Endothelial cell of umbilical vein (primary cell): ENCODE measurements at regions not wholly inside any gene's neighbourhood (a gene's known extent, or its start where the extent isn't known, plus 50 kb on each side); places are given as distances from the start of the nearest gene placed in this dataset.

Experiments used
- BruUV-seq: library from RNA; stranded (reverse); fragments of 400-500 nt; replicated peaks from 2 replicates; lab custom pipeline; 2021; lab: Mats Ljungman, UMichigan
- CTCF ChIA-PET: fragments of 300-600, 350-600 bp; sonication (Branson Sonifier 250); formaldehyde crosslinking; loops from one replicate; lab custom pipeline; 2021; ENCODE audit warnings: antibody characterized with exemption, inconsistent platforms; lab: Charles Lee
- POLR2A ChIA-PET: fragments of 300-600, 350-600 bp; sonication (Branson Sonifier 250); formaldehyde crosslinking; loops from one replicate; lab custom pipeline; 2021; ENCODE audit warnings: antibody characterized with exemption, inconsistent platforms; lab: Charles Lee
- DNase-seq: peaks from one replicate; pipeline ENCODE4 v3.0.0-alpha.2; 2011; ENCODE audit warnings: low read depth, low spot score
- FAIRE-seq: peaks from 2 replicates; lab custom pipeline; 2011; peaks lifted over from hg19 to GRCh38; lab: Jason Lieb, UNC
- H2AFZ ChIP-seq: 2 replicates; pipeline ENCODE4 v1.6.0; 2012; ENCODE audit warnings: low read depth, low read length, control low read depth, inconsistent platforms
- H3K27ac ChIP-seq: 2 replicates; pipeline ENCODE4 v1.5.1; 2011; ENCODE audit warnings: low read depth, mild to moderate bottlenecking, control low read depth, low read length, moderate library complexity; ENCODE audit not compliant: insufficient read depth
- H3K27me3 ChIP-seq, 2 experiments: 2 replicates each; pipeline versions ENCODE4 v1.6.0 to v1.6.1; 2011; ENCODE audit warnings: low read length in 2 of 2, mixed read lengths in 1 of 2; ENCODE audit not compliant: control insufficient read depth in 2 of 2, insufficient read depth in 2 of 2
- H3K36me3 ChIP-seq, 2 experiments: 2 replicates in 1 of 2; 3 replicates in 1 of 2; pipeline ENCODE4 v1.5.1; 2011; ENCODE audit warnings: low read length in 2 of 2, mild to moderate bottlenecking in 1 of 2, moderate library complexity in 1 of 2; ENCODE audit not compliant: control insufficient read depth in 2 of 2, insufficient read depth in 2 of 2; ENCODE audit errors: extremely low read depth in 1 of 2
- H3K4me1 ChIP-seq: 3 replicates; pipeline ENCODE4 v1.5.1; 2011; ENCODE audit warnings: mild to moderate bottlenecking, low read length; ENCODE audit not compliant: control insufficient read depth, insufficient read depth; ENCODE audit errors: extremely low read depth
- H3K4me2 ChIP-seq: 2 replicates; pipeline ENCODE4 v1.6.1; 2011; ENCODE audit warnings: low read length, control low read depth, mixed read lengths; ENCODE audit not compliant: insufficient read depth
- H3K4me3 ChIP-seq, 3 experiments: fragments of 200-600 bp in 1 of 3; sonication (generic), shearing (Covaris generic) in 1 of 3; replicated peaks in 1 of 3; 2 replicates each; pipeline ENCODE4 v1.5.1; 2011 to 2016; ENCODE audit warnings: control low read depth in 3 of 3, low read length in 3 of 3, mild to moderate bottlenecking in 2 of 3, inconsistent platforms in 1 of 3, low read depth in 1 of 3, moderate library complexity in 1 of 3; ENCODE audit not compliant: insufficient read depth in 1 of 3
- H3K79me2 ChIP-seq: 2 replicates; pipeline ENCODE4 v1.6.0; 2012; ENCODE audit warnings: low read length, inconsistent platforms; ENCODE audit not compliant: control insufficient read depth, insufficient read depth
- H3K9ac ChIP-seq: replicated peaks from 2 replicates; pipeline ENCODE3; 2011; ENCODE audit warnings: low read length, control low read depth; ENCODE audit not compliant: insufficient read depth; ENCODE audit errors: extremely low read depth
- H3K9me1 ChIP-seq: replicated peaks from 3 replicates; pipeline ENCODE4 v1.6.0; 2011; ENCODE audit warnings: mild to moderate bottlenecking, low read length; ENCODE audit not compliant: control insufficient read depth, insufficient read depth; ENCODE audit errors: extremely low read depth
- H3K9me3 ChIP-seq: replicated peaks from 2 replicates; pipeline ENCODE4 v1.5.1; 2012; ENCODE audit warnings: low read length, inconsistent platforms; ENCODE audit not compliant: control insufficient read depth, insufficient read depth
- H4K20me1 ChIP-seq: replicated peaks from 2 replicates; pipeline ENCODE3; 2011; ENCODE audit warnings: mild to moderate bottlenecking, low read length; ENCODE audit not compliant: control insufficient read depth, insufficient read depth; ENCODE audit errors: extremely low read depth
- CTCF ChIP-seq, 2 donors: IDR thresholded peaks; 1 replicate in 1 of 2; 2 replicates in 1 of 2; pipeline ENCODE4 v1.5.1; 2011; ENCODE audit warnings: low read length in 2 of 2, mild to moderate bottlenecking in 2 of 2, moderate library complexity in 2 of 2, control low read depth in 1 of 2, inconsistent platforms in 1 of 2, low read depth in 1 of 2; ENCODE audit not compliant: insufficient read depth in 1 of 2; ENCODE audit errors: extremely low read depth in 1 of 2
- EZH2 ChIP-seq: IDR thresholded peaks from 2 replicates; pipeline ENCODE4 v1.6.1; 2012; ENCODE audit warnings: borderline replicate concordance, low read depth, mild to moderate bottlenecking, moderate library complexity, low read length, inconsistent platforms; ENCODE audit not compliant: severe bottlenecking
- FOS ChIP-seq: IDR thresholded peaks from 2 replicates; pipeline ENCODE4 v1.6.1; 2011; ENCODE audit warnings: mild to moderate bottlenecking, low read length, moderate library complexity, borderline replicate concordance; ENCODE audit not compliant: insufficient read depth
- GATA2 ChIP-seq: IDR thresholded peaks from 2 replicates; pipeline ENCODE4 v1.7.0; 2011; ENCODE audit warnings: low read depth, mild to moderate bottlenecking, moderate library complexity, mixed read lengths, low read length; ENCODE audit not compliant: insufficient read length, insufficient read depth
- JUN ChIP-seq: IDR thresholded peaks from 2 replicates; pipeline ENCODE4 v1.6.1; 2011; ENCODE audit warnings: borderline replicate concordance, low read depth; ENCODE audit not compliant: insufficient read length, insufficient read depth
- MAX ChIP-seq: IDR thresholded peaks from 2 replicates; pipeline ENCODE4 v1.6.1; 2011; ENCODE audit not compliant: insufficient read depth, insufficient read length
- MYC ChIP-seq: IDR thresholded peaks from one replicate; pipeline ENCODE4 v1.6.1; 2011; ENCODE audit warnings: mild to moderate bottlenecking, low read depth, low read length
- POLR2A ChIP-seq: IDR thresholded peaks from 2 replicates; pipeline ENCODE4 v1.6.1; 2012; ENCODE audit warnings: low read depth, mild to moderate bottlenecking, control low read depth, low read length
- POLR2AphosphoS5 ChIP-seq: IDR thresholded peaks from 2 replicates; pipeline ENCODE4 v1.6.1; 2012; ENCODE audit warnings: low read depth, mild to moderate bottlenecking, control low read depth, low read length, moderate library complexity; ENCODE audit not compliant: insufficient read depth
- dilution Hi-C: fragments of 300-500 bp; cut with MboI; formaldehyde crosslinking; loops from one replicate; pipeline ENCODE4 v1.15.0; 2019; ENCODE audit warnings: low sequenced_read_pairs; ENCODE audit not compliant: extremely low pct_ligation_motif_present
- intact Hi-C: fragments of 100-400 bp; cut with micrococcal nuclease; formaldehyde crosslinking; loops from one replicate; pipeline ENCODE4 v1.10.0; 2022

- intact Hi-C loops: no loop called here
- H3K79me2 ChIP-seq: no peaks in the 10 kb centered on the region
- POLR2A ChIA-PET: no interaction called here
- H3K36me3 ChIP-seq: no peaks in the 10 kb centered on the region
- no peaks in the 10 kb centered on the region for H3K9me1 ChIP-seq
- no peak overlapping the region for H3K27ac ChIP-seq
- CTCF ChIA-PET: no interaction called here
- no peaks in the 10 kb centered on the region for H4K20me1 ChIP-seq
- dilution Hi-C loops: no loop called here
- H3K27me3 ChIP-seq: no peaks in the 10 kb centered on the region
- DNase-seq: no peak
- H3K9me3 ChIP-seq: no peaks in the 10 kb centered on the region
- TF ChIP-seq MYC (no peak), POLR2AphosphoS5 (no peak), FOS (no peak), POLR2A (no peak), CTCF (IDR thresholded peaks at IDR 0.05; ENCODE audit: extremely low read depth in 1 of 2, insufficient read depth in 1 of 2, low read depth in 1 of 2, low read length in 2 of 2) (no peak), EZH2 (no peak), MAX (no peak), JUN (no peak), GATA2 (no peak)
- no peaks in the 10 kb centered on the region for H3K4me1 ChIP-seq
- no peak overlapping the region for H2AFZ ChIP-seq
- H3K4me2 ChIP-seq: no peak overlapping the region
- no peak overlapping the region for H3K9ac ChIP-seq
- FAIRE-seq: no peak
- no TSS peak for BruUV-seq
- no peak overlapping the region for H3K4me3 ChIP-seq
Measured at GRCh38 chr1:58971629-58972140, 187.8 kb upstream of the JUN start.
